H9 (cell line): ENCODE measurements at regions not wholly inside any gene's neighbourhood (a gene's known extent, or its start where the extent isn't known, plus 50 kb on each side); places are given as distances from the start of the nearest gene placed in this dataset.

ENCODE experiments used
- DNase-seq: peaks from one replicate; pipeline ENCODE4 v3.0.0-alpha.2; 2017
- H2AFZ ChIP-seq: one replicate; pipeline ENCODE4 v1.6.1; 2013; ENCODE audit warnings: mild to moderate bottlenecking, low read length, control low read depth, moderate library complexity
- H2AK5ac ChIP-seq: 2 replicates; pipeline ENCODE4 v1.6.1; 2013; ENCODE audit warnings: low read length, control low read depth, mixed read lengths; ENCODE audit not compliant: insufficient read length
- H2BK120ac ChIP-seq: one replicate; pipeline ENCODE4 v1.6.1; 2013; ENCODE audit warnings: low read depth, mild to moderate bottlenecking, low read length, control low read depth, inconsistent platforms; ENCODE audit not compliant: poor library complexity, severe bottlenecking
- H2BK12ac ChIP-seq: 2 replicates; pipeline ENCODE4 v1.6.1; 2013; ENCODE audit warnings: low read length, control low read depth, mixed read lengths, low read depth; ENCODE audit not compliant: insufficient read length
- H2BK15ac ChIP-seq: 2 replicates; pipeline ENCODE4 v1.6.1; 2013; ENCODE audit warnings: low read depth, low read length, control low read depth
- H2BK20ac ChIP-seq: one replicate; pipeline ENCODE4 v1.6.1; 2013; ENCODE audit warnings: low read depth, mild to moderate bottlenecking, low read length, control low read depth, inconsistent platforms; ENCODE audit not compliant: poor library complexity, severe bottlenecking
- H2BK5ac ChIP-seq: 2 replicates; pipeline ENCODE4 v1.6.1; 2013; ENCODE audit warnings: low read length, control low read depth, mixed read lengths; ENCODE audit not compliant: insufficient read length
- H3K14ac ChIP-seq: 2 replicates; pipeline ENCODE4 v1.6.1; 2013; ENCODE audit warnings: low read length, control low read depth; ENCODE audit not compliant: insufficient read depth
- H3K18ac ChIP-seq: 2 replicates; pipeline ENCODE4 v1.6.1; 2013; ENCODE audit warnings: low read depth, mild to moderate bottlenecking, mixed read lengths, low read length, control low read depth; ENCODE audit not compliant: insufficient read length
- H3K23ac ChIP-seq: 2 replicates; pipeline ENCODE4 v1.6.1; 2013; ENCODE audit warnings: low read length, control low read depth, mixed read lengths, low read depth; ENCODE audit not compliant: insufficient read length
- H3K23me2 ChIP-seq: 2 replicates; pipeline ENCODE4 v1.6.1; 2013; ENCODE audit warnings: low read depth, mild to moderate bottlenecking, mixed read lengths, low read length, control low read depth; ENCODE audit not compliant: insufficient read length, poor library complexity, severe bottlenecking
- H3K27ac ChIP-seq: 2 replicates; pipeline ENCODE4 v1.5.1; 2013; ENCODE audit warnings: low read length, control low read depth, mixed read lengths, low read depth; ENCODE audit not compliant: insufficient read length
- H3K27me3 ChIP-seq: 2 replicates; pipeline ENCODE4 v1.6.1; 2013; ENCODE audit warnings: low read length, control low read depth, inconsistent platforms; ENCODE audit not compliant: insufficient read depth
- H3K4ac ChIP-seq: 2 replicates; pipeline ENCODE4 v1.6.1; 2013; ENCODE audit warnings: low read depth, mild to moderate bottlenecking, control low read depth, inconsistent platforms, low read length, moderate library complexity
- H3K4me1 ChIP-seq: 2 replicates; pipeline ENCODE4 v1.6.1; 2013; ENCODE audit warnings: low read length, control low read depth, inconsistent platforms; ENCODE audit not compliant: insufficient read depth
- H3K4me2 ChIP-seq: 2 replicates; pipeline ENCODE4 v1.6.1; 2013; ENCODE audit warnings: low read length, control low read depth, mixed read lengths; ENCODE audit not compliant: insufficient read length, insufficient read depth
- H3K56ac ChIP-seq: 2 replicates; pipeline ENCODE4 v1.6.1; 2013; ENCODE audit warnings: low read depth, mild to moderate bottlenecking, mixed read lengths, low read length, control low read depth; ENCODE audit not compliant: insufficient read length
- H3K79me1 ChIP-seq: 2 replicates; pipeline ENCODE4 v1.6.1; 2013; ENCODE audit warnings: low read depth, mild to moderate bottlenecking, moderate library complexity, low read length, control low read depth, inconsistent platforms; ENCODE audit not compliant: insufficient read depth, poor library complexity, severe bottlenecking
- H3K79me2 ChIP-seq: 2 replicates; pipeline ENCODE4 v1.6.1; 2013; ENCODE audit warnings: low read length, control low read depth, inconsistent platforms; ENCODE audit not compliant: insufficient read depth
- H3K9ac ChIP-seq: 2 replicates; pipeline ENCODE4 v1.6.1; 2013; ENCODE audit warnings: low read length, control low read depth, mixed read lengths; ENCODE audit not compliant: insufficient read length; ENCODE audit errors: extremely low read depth
- H3K9me3 ChIP-seq: one replicate; pipeline ENCODE4 v1.6.1; 2013; ENCODE audit warnings: low read depth, low read length, inconsistent platforms; ENCODE audit not compliant: control insufficient read depth
- H3T11ph ChIP-seq: one replicate; pipeline ENCODE4 v1.6.1; 2013; ENCODE audit warnings: mild to moderate bottlenecking, low read length, control low read depth, inconsistent platforms
- H4K20me1 ChIP-seq: one replicate; pipeline ENCODE4 v1.6.1; 2013; ENCODE audit not compliant: control insufficient read depth, insufficient read length, insufficient read depth
- H4K5ac ChIP-seq: 2 replicates; pipeline ENCODE4 v1.6.1; 2013; ENCODE audit warnings: low read depth, mild to moderate bottlenecking, mixed read lengths, low read length, control low read depth; ENCODE audit not compliant: insufficient read length
- H4K8ac ChIP-seq: replicated peaks from 2 replicates; pipeline ENCODE4 v1.6.1; 2013; ENCODE audit warnings: low read length, control low read depth, mixed read lengths, low read depth; ENCODE audit not compliant: insufficient read length
- H4K91ac ChIP-seq: 2 replicates; pipeline ENCODE4 v1.6.1; 2013; ENCODE audit warnings: low read depth, mild to moderate bottlenecking, moderate library complexity, mixed read lengths, low read length, control low read depth; ENCODE audit not compliant: insufficient read length
- H3K27ac Mint-ChIP-seq, 3 experiments: 2 replicates in 2 of 3; 3 replicates in 1 of 3; pipeline ENCODE4 v1.8.0; 2020 to 2021; ENCODE audit warnings: mixed read lengths in 3 of 3, mild to moderate bottlenecking in 1 of 3, moderate library complexity in 1 of 3
- H3K27me3 Mint-ChIP-seq: 2 replicates; pipeline ENCODE4 v1.8.0; 2021; ENCODE audit warnings: low read depth, mild to moderate bottlenecking, moderate library complexity, mixed read lengths
- H3K36me3 Mint-ChIP-seq, 3 experiments: 2 replicates in 2 of 3; 3 replicates in 1 of 3; pipeline ENCODE4 v1.8.0; 2020 to 2021; ENCODE audit warnings: low read depth in 3 of 3, mixed read lengths in 3 of 3; ENCODE audit not compliant: insufficient read depth in 1 of 3
- H3K4me1 Mint-ChIP-seq, 2 experiments: 2 replicates each; pipeline ENCODE4 v1.8.0; 2020; ENCODE audit warnings: mixed read lengths in 2 of 2
- H3K4me3 Mint-ChIP-seq, 2 experiments: 2 replicates in 1 of 2; 3 replicates in 1 of 2; pipeline ENCODE4 v1.8.0; 2020 to 2021; ENCODE audit warnings: mild to moderate bottlenecking in 2 of 2, mixed read lengths in 2 of 2, moderate library complexity in 1 of 2
- H3K9me3 Mint-ChIP-seq, 2 experiments: 2 replicates in 1 of 2; 3 replicates in 1 of 2; pipeline ENCODE4 v1.8.0; 2020; ENCODE audit warnings: mild to moderate bottlenecking in 2 of 2, mixed read lengths in 2 of 2, moderate library complexity in 1 of 2
- WGBS: extraction: QIAGEN DNeasy Blood & Tissue Kit; methylation state at CpG from one replicate; pipeline ENCODE4 v1.1.7; 2013; ENCODE audit warnings: missing lambda C conversion rate, low lambda C conversion rate, mixed read lengths; ENCODE audit not compliant: insufficient read length; ENCODE audit errors: extremely low coverage; 5-methylcytosine and 5-hydroxymethylcytosine counted together
- TF ChIP-seq, protein P1 (sequence below): fragments of 200-600 bp; sonication (generic); conservative IDR thresholded peaks from 3 replicates; pipeline ENCODE4 v1.8.0; 2021; ENCODE audit warnings: antibody characterized with exemption, mild to moderate bottlenecking

DNA sequence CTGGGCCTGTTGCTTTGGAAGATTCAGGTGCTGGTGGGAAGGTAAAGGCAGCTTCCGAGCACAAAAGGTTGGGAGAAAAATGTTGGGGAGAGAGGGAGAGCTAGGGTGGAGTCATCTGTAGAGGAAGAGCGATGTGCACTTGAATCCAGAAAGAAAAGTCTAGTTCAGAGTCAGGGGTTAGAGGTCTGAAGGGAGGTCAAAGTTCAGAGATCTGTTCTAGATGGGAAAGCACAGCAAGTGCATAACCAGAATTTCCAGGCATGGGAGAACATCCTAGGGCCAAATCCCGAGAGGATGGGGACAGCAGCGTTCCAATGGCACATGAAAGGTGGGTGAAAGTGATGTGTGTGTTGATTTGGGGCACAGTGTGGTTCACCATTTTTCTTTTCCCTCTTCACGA, 51.5 kb upstream of the MKLN1 start:
- H2AFZ ChIP-seq = no peak overlapping the region
- H2BK15ac ChIP-seq = no peak overlapping the region
- no peak overlapping the region for H3K23ac ChIP-seq
- no peak overlapping the region for H3K14ac ChIP-seq
- Mint-ChIP-seq H3K27me3 (no peaks in the 10 kb centered on the region), H3K4me3 (no peak overlapping the region), H3K27ac (no peak overlapping the region; a peak in 1 of 7 replicates), H3K9me3 (peaks cover 0 to 6% of the 10 kb centered on the region in 2 experiments; a peak in 2 of 5 replicates), H3K36me3 (peaks cover 0 to 3% (median 0%) of the 10 kb centered on the region in 3 experiments; a peak in 1 of 7 replicates), H3K4me1 (no peaks in the 10 kb centered on the region)
- H3K4me2 ChIP-seq = no peak overlapping the region
- no peak overlapping the region for H2BK12ac ChIP-seq
- H3T11ph ChIP-seq = no peak overlapping the region
- no peaks in the 10 kb centered on the region for H4K20me1 ChIP-seq
- H3K9me3 ChIP-seq = no peaks in the 10 kb centered on the region
- no CpG with 5 or more reads among the region's 5 CpGs for WGBS
- no peak overlapping the region for H2BK20ac ChIP-seq
- H4K5ac ChIP-seq = no peak overlapping the region
- DNase-seq = no peak
- no peak overlapping the region for H3K27ac ChIP-seq
- H3K79me1 ChIP-seq = no peaks in the 10 kb centered on the region
- no peaks in the 10 kb centered on the region for H3K4me1 ChIP-seq
- no peak overlapping the region for H3K4ac ChIP-seq
- H2BK120ac ChIP-seq = no peak overlapping the region
- no peak overlapping the region for H4K8ac ChIP-seq
- H2AK5ac ChIP-seq = no peak overlapping the region
- no peaks in the 10 kb centered on the region for H3K23me2 ChIP-seq
- no peak overlapping the region for H4K91ac ChIP-seq
- no peak overlapping the region for H3K18ac ChIP-seq
- no peaks in the 10 kb centered on the region for H3K27me3 ChIP-seq
- TF ChIP-seq, protein P1, sequence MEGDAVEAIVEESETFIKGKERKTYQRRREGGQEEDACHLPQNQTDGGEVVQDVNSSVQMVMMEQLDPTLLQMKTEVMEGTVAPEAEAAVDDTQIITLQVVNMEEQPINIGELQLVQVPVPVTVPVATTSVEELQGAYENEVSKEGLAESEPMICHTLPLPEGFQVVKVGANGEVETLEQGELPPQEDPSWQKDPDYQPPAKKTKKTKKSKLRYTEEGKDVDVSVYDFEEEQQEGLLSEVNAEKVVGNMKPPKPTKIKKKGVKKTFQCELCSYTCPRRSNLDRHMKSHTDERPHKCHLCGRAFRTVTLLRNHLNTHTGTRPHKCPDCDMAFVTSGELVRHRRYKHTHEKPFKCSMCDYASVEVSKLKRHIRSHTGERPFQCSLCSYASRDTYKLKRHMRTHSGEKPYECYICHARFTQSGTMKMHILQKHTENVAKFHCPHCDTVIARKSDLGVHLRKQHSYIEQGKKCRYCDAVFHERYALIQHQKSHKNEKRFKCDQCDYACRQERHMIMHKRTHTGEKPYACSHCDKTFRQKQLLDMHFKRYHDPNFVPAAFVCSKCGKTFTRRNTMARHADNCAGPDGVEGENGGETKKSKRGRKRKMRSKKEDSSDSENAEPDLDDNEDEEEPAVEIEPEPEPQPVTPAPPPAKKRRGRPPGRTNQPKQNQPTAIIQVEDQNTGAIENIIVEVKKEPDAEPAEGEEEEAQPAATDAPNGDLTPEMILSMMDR = no peak
- H3K9ac ChIP-seq = no peak overlapping the region
- no peak overlapping the region for H2BK5ac ChIP-seq
- H3K56ac ChIP-seq = no peak overlapping the region
- no peaks in the 10 kb centered on the region for H3K79me2 ChIP-seq
